GM12891 (cell line): ENCODE measurements at regions not wholly inside any gene's neighbourhood (a gene's known extent, or its start where the extent isn't known, plus 50 kb on each side); places are given as distances from the start of the nearest gene placed in this dataset.

Experiments used
- PAX5 ChIP-seq: IDR thresholded peaks from 2 replicates; pipeline ENCODE4 v1.6.1; 2011; ENCODE audit warnings: low read length, moderate library complexity, mild to moderate bottlenecking; ENCODE audit not compliant: insufficient read depth, severe bottlenecking
- POLR2A ChIP-seq: IDR thresholded peaks from 2 replicates; pipeline ENCODE4 v1.6.1; 2011; ENCODE audit warnings: low read depth, low read length, control low read depth
- POLR2AphosphoS5 ChIP-seq: IDR thresholded peaks from 2 replicates; pipeline ENCODE4 v1.6.1; 2011; ENCODE audit warnings: low read depth, low read length, control low read depth
- POU2F2 ChIP-seq: IDR thresholded peaks from 2 replicates; pipeline ENCODE4 v1.6.1; 2011; ENCODE audit warnings: low read depth, mild to moderate bottlenecking, control low read depth, low read length, moderate library complexity
- TAF1 ChIP-seq: IDR thresholded peaks from 2 replicates; pipeline ENCODE4 v1.6.1; 2011; ENCODE audit warnings: low read depth, low read length, control low read depth

- TF ChIP-seq POLR2A (no peak), TAF1 (no peak), PAX5 (no peak), POLR2AphosphoS5 (no peak), POU2F2 (no peak)
These were observed 291.1 kb upstream of the IRX3 start for GRCh38 chr16:54577651-54578128.
